ENCODE measurements at regions not wholly inside any gene's neighbourhood (a gene's known extent, or its start where the extent isn't known, plus 50 kb on each side); places are given as distances from the start of the nearest gene placed in this dataset.

GRCh38 chr6:92201618-92202017, 1217.7 kb downstream of the EPHA7 start:
- TF ChIP-seq POLR2A (IDR thresholded peaks at IDR 0.05) (no peak), CTCF (IDR thresholded peaks at IDR 0.05) (no peak)

All from body of pancreas (tissue), 4 donors.